ENCODE measurements at regions not wholly inside any gene's neighbourhood (a gene's known extent, or its start where the extent isn't known, plus 50 kb on each side); places are given as distances from the start of the nearest gene placed in this dataset.
"Not testable (repeated sequence)": the region's sequence is repeated elsewhere in the genome, so short reads cannot be mapped to it uniquely, and the experiment has no call there.

GRCh38 chr2:91988754-91989153 lies 2882.5 kb upstream of the TEKT4 start:
- not testable (repeated sequence) for H3K27me3 ChIP-seq (ENCODE audit: insufficient read depth, poor library complexity, severe bottlenecking); H3K9me3 ChIP-seq (ENCODE audit: severe bottlenecking); H3K27ac ChIP-seq (ENCODE audit: poor library complexity, severe bottlenecking); H3K4me1 ChIP-seq (ENCODE audit: insufficient read depth, poor library complexity, severe bottlenecking); H3K36me3 ChIP-seq (ENCODE audit: low read depth); DNase-seq (ENCODE audit: low spot score); ATAC-seq (ENCODE audit: low read depth); H3K4me3 ChIP-seq (ENCODE audit: severe bottlenecking)

DNA sequence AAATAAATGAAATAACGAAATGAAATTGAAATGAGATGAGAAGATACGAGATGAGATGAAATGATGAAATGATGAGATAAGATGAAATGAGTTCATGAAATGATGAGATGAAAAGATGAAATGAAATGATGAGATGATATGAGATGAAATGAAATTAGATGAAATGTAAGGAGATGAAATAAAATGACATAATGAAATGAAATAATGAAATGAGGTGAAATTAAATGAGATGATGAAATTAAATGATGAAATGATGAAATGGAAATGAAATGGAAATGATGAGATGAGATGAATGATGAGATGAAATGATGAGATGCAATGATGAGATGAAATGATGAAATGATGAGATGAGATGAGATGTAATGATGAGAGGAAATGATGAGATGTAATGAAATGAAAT lies 2881.4 kb upstream of the TEKT4 start:
- H3K36me3 ChIP-seq (ENCODE audit: low read depth); H3K4me1 ChIP-seq (ENCODE audit: insufficient read depth, poor library complexity, severe bottlenecking); H3K4me3 ChIP-seq (ENCODE audit: severe bottlenecking); H3K27ac ChIP-seq (ENCODE audit: poor library complexity, severe bottlenecking); H3K27me3 ChIP-seq (ENCODE audit: insufficient read depth, poor library complexity, severe bottlenecking); ATAC-seq (ENCODE audit: low read depth); DNase-seq (ENCODE audit: low spot score); H3K9me3 ChIP-seq (ENCODE audit: severe bottlenecking): not testable (repeated sequence)

DNA sequence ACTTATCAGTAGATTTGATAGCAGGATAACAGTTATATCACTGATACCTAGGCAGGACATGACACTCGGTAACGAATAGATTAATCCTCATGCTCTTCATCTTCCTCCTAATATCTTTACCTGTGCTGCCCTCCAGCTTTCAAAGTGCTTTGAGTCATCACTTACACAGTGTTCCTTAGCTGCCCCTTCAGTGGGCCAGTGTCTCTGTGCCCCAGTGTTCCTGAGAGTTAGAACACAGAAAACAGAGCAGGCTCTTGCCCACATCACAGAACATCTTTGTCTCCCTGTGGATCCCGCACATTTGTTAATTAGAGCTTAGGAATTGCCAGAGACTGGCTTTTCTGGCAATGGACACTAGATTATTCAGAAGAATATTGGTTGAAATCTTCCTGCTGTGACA lies 2864.7 kb upstream of the TEKT4 start:
- not testable (repeated sequence) for H3K27me3 ChIP-seq (ENCODE audit: insufficient read depth, poor library complexity, severe bottlenecking); H3K4me1 ChIP-seq (ENCODE audit: insufficient read depth, poor library complexity, severe bottlenecking); H3K4me3 ChIP-seq (ENCODE audit: severe bottlenecking); H3K27ac ChIP-seq (ENCODE audit: poor library complexity, severe bottlenecking); ATAC-seq (ENCODE audit: low read depth); DNase-seq (ENCODE audit: low spot score); H3K9me3 ChIP-seq (ENCODE audit: severe bottlenecking); H3K36me3 ChIP-seq (ENCODE audit: low read depth)
